ENCODE measurements at regions not wholly inside any gene's neighbourhood (a gene's known extent, or its start where the extent isn't known, plus 50 kb on each side); places are given as distances from the start of the nearest gene placed in this dataset.

DNA sequence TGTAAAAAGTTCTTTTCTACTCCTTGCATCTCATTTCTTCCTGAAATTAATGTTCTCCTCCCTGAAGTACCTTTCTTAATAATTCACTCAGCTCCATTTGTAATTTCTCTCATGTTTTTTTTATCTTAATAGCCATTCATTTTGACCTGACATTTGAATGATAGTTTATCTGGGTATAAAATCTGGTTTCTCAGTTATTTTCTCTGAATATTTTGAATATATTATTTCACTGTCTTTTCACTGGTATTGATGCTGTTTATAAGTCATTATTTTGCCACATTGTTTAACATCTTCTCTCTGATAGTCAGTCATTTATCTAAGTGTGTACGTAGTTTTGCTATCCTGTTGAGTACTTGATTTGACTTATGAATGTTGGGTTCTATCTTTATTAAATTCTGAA lies 68.8 kb upstream of the ARHGAP18 start:
- no peak for DNase-seq

DNA sequence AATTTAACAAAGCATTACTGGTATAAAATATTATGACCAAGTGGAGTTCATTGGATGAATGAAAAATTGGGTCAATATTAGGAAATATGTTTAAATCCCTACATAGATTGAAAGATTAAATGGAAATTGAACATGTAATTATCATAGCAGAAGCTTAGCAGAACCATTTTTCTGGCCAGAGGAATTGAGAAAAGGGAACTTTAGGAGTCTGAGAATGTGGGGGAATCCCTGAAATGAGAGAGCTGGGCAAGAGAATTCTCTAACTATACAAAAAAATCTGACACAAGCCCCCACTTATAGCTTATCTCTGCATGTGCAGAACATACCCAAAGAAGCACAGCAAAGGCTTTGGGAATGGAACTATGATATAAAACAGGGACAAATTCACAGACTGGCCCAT lies 67.4 kb upstream of the ARHGAP18 start:
- DNase-seq = no peak

DNA sequence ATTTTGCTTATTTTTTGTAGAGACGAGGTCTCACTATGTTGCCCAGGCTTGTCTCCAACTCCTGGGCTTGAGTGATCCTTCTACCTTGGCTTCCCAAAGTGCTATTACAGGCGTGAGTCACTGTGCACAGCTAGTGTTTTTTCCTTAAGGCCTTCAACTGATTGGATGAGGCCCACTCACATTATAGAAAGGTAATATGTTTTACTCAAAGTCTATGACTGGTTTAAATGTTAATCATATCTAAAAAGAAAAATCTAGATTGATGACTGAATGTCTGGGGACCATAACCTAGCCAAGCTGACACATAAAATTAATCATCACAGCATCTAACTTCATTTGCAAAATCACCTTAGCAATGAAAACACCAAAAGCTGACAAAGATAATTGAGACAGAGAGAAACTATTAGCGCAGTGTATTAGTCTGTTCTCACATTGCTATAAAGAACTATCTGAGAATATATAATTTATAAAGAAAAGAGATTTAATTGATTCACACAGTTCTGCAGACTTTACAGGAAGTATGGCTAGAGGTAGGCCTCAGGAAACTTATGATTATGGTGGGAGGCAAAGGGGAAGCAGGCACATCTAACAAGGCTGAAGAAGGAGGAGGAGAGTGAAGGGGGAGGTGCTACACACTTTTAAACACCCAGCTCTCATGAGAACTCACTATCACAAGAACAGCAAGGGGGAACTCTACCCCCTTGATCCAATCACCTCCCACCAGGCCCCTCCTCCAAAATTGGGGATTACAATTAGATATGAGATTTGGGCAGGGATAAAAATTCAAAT lies 66.8 kb upstream of the ARHGAP18 start:
- DNase-seq = no peak

DNA sequence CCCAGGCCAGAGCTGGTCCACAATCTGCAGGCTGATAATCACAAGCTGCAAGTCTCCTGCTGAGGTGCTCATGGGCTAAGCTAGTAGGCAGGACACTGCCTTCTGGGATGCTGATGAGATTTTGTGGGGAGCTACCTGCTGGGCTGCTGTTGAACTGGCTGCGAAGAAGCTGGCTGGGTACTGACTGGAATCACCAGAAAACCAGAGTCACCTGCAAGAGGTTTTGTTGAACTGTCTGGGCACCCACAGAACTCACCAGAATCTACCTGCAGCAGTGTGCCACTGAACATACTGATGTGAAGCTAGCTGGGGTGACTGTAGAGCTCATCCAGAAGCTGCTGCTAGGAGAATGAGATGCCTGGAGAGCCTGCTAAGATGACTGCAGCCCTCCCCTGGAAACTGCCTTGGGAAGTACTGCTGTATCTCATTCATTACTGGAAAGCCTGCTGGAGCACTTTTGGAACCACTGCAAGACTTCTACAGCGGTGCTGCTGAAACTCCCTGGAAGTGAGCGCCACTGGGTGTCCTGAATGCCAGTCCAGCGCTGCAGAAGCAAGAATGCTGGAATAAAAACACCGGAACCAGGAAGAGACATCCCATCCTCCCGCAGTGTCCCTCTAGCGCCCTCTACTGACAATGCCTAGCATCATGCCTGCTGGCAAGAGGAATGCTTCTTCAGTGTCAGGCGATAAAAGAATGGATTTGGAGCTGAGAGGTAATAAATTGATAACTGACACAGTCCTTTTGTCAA lies 64.9 kb upstream of the ARHGAP18 start:
- peak; percentile 45 to 59 for DNase-seq

DNA sequence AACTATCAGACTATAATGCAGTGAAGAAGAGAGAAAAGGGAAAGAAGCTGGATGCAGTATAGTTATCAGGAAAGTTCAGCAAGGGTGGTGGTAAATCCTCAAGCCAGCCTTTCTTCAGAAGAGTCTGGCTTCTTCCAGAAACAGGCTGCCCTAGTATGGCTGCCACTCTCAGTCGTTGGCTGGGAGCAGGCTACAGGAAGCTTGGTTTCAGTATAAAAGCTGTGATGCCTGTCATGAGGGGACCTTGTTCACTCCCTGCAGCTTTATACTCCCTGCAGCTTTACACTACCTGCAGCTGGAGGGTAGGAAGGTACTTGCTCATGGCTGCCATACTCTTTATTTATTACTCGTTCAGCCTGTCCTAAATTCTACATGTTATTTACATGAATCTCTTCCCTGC lies 63.3 kb upstream of the ARHGAP18 start:
- DNase-seq = no peak

DNA sequence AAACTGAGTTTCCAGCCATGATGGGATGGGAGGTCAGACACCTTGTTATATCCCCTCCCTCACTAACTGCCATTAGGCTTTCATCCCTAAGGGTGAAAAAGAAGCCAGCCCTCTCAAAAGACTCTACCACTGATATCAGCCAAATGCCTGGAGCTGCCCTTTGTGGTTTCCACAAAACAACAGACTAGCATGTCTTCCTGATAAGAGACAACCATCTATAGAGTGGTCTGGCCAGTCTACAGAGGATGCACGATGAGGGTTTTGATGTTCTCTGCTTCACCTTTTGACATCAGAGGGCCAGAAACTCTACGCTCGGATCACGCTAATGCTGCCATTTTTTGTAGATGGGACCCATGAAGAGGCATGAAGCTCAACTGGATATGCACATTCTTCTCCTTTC lies 61.7 kb upstream of the ARHGAP18 start:
- no peak for DNase-seq

DNA sequence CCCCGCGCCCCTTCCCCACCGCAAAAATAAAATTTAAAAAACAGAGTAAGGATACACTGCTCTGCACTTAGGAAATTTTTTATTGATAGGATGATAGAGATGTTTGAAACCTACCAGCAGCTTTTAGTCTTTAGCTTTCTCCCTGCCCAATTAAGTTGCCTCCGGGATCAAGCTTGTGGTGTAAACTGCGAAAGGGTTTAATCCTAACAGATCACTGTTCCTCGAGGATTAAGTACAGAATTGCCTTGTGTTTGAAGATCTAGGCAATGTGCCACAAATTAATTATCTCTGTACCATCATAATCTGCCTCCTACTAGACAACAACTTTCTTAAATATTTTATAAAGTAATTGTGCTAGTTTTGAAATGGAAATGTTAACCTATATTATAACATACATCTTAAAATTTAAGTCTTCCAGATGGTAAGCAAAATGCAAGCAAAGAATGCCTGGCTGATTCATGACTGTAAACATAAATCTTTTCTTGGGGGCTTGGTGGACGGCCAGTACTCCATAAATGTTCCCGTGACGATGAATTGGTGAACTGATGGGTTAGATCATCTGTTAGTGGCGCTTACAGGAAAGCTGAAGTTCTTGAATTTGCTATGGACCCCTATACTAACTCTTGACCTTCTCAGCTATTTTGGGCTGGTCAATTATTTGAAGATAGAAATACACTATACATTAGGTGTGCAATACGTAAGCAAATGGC lies 58.0 kb upstream of the ARHGAP18 start:
- no peak for DNase-seq

DNA sequence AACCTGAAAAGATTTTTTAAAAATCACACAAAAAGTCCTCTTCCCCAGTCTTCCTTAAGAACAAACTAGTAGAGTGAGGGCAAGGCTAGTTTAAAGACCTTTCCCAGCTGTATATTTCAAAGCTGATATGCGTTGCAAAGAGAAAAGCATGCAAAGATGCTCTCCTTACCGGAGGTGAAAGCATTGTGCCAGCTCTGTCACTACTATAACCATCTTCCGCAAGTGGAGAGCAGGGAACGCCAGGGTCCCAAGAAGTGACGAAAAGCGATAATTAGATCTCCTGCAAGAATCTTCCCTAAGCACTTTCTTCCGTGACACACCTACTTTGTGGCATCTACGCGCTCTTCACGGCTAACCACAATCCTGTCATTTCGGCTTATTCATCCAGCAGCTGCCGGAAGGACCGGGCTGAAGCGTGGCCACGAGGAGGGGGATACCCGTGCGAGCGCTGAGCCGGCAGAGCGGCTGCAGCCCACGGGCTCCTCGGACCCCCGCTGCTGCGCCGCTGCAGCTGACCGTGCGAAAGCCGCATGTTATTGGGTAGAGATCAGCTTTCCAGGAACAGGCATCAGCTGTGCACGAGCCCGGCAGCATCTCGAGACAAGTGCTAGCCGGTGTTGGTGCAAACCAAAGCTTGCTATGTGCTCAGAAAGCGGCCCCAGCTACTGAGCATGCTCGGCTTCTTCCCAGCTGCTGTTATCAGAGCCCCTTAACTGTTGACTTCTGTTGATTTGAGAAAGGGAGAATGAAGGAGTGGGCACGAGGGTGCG lies 57.2 kb upstream of the ARHGAP18 start:
- peak; percentile 39 to 43 for DNase-seq

DNA sequence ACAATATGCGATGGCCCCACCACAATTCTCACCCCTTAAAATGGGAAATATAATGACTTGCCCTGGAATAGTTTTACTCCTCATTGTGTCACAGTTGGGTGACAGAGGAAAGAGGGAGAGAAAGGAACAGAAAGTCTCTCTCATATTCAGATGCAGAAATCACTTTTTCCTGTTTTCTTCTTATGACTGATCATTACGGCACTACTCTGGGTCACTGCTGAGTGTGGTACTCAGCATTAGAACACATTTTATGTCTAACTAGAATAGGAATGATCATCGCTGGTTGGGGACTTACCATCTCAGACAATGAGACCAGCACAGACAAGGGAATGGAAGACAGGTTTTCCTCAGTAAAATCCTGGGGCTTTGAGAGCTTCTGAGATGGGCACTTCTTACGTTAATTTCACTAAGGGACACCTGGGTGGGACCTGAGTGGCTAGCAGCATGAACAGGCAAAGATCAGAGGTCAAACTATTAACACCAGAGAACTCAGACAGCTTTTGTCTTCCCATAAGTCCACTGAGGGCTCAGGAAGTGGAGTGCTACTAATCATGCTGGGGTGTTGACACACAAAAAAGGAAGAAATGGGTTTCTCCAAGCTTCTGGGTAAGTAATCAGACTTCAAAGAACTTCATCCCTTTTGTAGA lies 54.9 kb upstream of the ARHGAP18 start:
- DNase-seq = no peak

DNA sequence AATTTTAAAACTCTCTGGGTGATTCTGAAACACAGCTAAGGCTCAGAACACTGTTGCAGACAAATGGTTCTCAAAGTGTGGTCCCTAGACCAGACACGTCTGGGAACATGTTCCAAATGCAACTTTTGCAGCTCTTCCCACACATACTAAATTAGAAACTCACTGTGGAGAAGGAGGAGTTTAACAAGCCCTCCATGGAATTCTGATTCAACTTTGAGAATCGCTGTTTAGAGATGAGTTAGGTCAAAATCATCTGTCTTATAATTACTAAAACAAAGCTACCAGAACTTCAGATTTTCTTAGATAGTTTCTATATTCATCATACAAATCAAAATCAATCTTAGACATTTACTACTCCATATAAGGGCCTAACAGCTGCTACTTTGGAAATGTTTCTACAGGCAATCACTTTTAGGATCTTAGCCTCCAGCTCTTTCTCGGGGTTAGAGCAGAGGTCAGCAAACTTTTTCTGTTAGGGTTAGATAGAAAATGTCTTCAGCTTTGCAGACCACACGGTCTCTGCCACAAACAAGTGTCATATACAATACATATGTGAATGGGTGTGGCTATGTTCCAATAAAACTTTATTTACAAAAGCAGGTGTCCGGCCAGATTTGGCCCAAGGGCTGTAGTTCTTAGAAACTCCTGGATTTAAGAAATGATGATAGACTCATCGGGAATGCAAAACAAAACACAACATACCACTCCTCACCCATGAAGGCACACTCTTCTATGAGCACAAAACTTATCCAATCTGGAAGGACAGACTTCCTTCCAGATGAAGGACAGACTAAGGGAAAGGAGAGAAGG lies 50.0 kb upstream of the ARHGAP18 start:
- DNase-seq = no peak
